LNCAP (cell line): ENCODE measurements at regions not wholly inside any gene's neighbourhood (a gene's known extent, or its start where the extent isn't known, plus 50 kb on each side); places are given as distances from the start of the nearest gene placed in this dataset.

Experiments used
- CTCF ChIP-seq: fragments of 450-650 bp; IDR thresholded peaks from 2 replicates; pipeline ENCODE4 v1.5.1; 2017; ENCODE audit warnings: mild to moderate bottlenecking

DNA sequence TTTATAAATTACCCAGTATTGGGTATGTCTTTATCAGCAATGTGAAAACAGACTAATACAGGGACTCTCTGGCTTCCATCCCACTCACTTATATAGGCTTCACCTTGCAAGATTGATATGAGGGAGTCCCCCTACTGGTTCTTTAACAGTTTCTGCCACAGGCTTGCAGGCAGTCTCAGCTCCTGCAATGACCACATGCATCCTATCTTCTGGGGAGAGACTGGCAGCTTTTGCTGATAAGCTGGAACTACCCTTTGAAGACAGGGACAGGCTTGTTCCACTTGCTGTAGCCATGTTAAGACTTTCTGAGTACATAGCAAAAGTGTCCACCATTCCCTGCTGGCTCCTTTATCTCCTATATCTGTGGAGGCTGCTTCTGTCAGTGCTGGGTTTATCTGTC lies 531.7 kb upstream of the FLRT2 start:
- no peak for TF ChIP-seq CTCF

DNA sequence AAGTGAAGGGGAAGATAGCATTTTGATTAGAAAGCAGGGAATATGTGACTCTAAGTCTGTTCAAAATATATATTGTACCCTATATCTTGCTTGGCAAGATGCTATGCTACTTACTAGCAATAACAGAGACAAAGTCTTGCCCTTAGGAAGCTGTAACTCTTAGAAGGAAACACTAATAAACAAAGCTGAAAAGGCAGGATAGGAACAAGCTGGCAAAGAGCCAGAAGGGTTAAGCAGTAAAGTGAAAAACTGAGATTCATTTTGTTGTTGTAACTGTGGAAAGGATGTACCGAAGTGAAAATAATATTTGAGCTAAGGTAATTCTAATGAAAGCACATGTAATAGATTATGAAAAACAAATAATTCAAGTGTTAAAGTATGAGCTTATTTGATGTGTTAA lies 527.1 kb upstream of the FLRT2 start:
- no peak for TF ChIP-seq CTCF

GRCh38 chr14:85003805-85004204 lies 526.1 kb upstream of the FLRT2 start:
- TF ChIP-seq CTCF = no peak

GRCh38 chr14:85009506-85009905 lies 520.4 kb upstream of the FLRT2 start:
- no peak for TF ChIP-seq CTCF

DNA sequence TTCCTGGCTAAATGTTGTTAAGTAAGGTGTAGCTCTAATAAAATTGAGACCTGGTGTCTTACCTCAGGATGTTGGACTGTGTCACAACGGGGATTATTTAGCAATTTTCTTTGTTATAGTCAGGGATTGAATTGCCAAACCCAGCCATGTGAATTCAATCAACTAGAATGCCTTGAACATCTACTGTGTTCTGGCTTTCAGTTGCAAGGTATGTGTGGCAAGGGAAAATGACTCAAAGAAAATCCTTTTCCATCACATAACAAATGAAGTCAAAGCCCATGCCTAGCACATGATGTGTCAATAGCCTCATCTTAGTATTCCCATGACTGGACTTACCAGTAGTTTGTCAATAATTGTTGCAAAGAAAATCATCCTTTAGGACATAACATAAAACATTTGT lies 519.8 kb upstream of the FLRT2 start:
- no peak for TF ChIP-seq CTCF

DNA sequence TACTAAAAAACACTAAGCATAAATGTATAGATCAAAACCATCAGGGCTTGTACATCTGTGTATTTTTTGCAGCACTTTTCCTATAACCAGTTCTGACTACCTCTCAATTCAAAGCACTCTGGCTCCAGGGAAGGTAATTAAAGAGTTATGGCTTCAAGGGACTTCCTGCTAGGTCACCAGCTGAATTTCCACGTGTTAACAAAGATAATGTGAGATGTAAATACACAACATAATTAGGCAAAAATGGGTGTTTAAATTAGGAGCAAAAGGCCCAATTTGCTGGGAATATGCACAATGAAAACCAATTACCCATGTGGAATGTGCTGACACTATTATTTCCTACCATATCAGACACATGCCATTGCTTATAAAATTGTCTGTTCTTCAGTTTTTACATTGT lies 513.4 kb upstream of the FLRT2 start:
- TF ChIP-seq CTCF = no peak

DNA sequence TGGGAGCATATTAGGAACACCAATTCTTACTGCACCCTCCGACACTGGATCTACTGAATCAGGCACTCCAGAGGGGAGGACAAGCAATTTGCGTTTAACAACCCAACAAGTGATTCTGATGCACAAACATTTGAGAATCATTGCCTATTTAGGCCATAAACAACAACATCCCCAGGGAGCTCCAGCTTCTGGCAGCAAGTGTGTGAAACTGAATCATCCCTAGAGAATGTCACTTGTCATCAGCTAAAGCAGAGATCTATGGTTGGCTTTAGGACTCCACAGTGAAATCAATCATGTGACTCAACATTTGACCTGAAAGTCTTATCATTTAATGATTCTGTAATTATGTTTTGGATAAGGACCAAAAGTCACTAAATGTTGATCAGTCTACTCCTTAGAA lies 505.0 kb upstream of the FLRT2 start:
- TF ChIP-seq CTCF = no peak

DNA sequence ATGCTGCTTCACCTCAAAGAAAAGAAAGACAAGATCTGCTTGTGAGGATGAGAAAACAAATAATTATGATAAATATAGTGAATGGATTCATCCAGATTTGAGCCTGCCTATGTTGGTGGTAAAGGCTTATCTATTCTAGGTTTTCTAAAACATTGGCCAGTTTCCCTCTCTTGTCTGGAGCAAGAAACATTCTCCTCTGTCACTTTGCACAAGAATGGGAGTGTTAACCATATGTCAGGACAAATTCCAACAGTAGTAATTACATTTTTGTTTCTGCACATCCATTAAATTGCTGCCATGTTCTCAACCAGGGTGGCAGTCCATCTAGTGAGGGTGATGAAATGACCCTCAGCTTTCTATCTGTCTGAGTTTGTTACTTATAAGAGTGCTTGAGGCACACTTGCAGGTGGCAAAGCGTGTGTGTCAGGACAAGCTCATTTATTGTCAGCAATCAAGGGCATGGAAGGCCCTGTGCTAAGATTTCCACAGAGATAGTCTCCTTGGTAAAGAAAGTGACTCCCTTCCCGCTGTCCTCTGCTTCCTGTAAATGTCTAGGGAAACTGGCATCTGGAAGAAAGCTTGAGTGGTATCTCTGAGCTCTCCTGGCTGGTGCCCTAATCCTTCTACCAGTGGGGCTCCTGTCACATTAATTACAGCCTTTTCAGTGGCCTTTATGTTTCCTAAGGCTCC lies 502.1 kb upstream of the FLRT2 start:
- TF ChIP-seq CTCF = no peak
